ENCODE measurements at regions not wholly inside any gene's neighbourhood (a gene's known extent, or its start where the extent isn't known, plus 50 kb on each side); places are given as distances from the start of the nearest gene placed in this dataset.

GRCh38 chr1:37259019-37259418 lies 215.4 kb upstream of the ZC3H12A start:
- Histone ChIP-seq H3K9me3 (replicated peaks in 1 of 3) (no peaks in the 10 kb centered on the region), H3K4me1 (replicated peaks in 1 of 2) (no peaks in the 10 kb centered on the region), H3K4me3 (no peak overlapping the region), H3K27ac (no peak overlapping the region), H3K36me3 (replicated peaks in 1 of 2) (no peaks in the 10 kb centered on the region), H3K27me3 (peaks cover 24% of the 10 kb centered on the region)
- TF ChIP-seq POLR2A (IDR thresholded peaks at IDR 0.05) (no peak), CTCF (IDR thresholded peaks at IDR 0.05) (no peak)
- intact Hi-C loops (cut with DNase I), result no loop called here
- DNase-seq, result no peak
- 25 to 56% (median 51%) methylated on average over 2 of the region's 2 CpGs for WGBS, 4 donors

GRCh38 chr1:37261129-37261528 lies 213.3 kb upstream of the ZC3H12A start:
- Histone ChIP-seq H3K4me1 (replicated peaks in 1 of 2) (no peaks in the 10 kb centered on the region), H3K36me3 (replicated peaks in 1 of 2) (no peaks in the 10 kb centered on the region), H3K9me3 (replicated peaks in 1 of 3) (no peaks in the 10 kb centered on the region), H3K27ac (no peak overlapping the region), H3K4me3 (no peak overlapping the region), H3K27me3 (peaks cover 29% of the 10 kb centered on the region)
- intact Hi-C loops (cut with DNase I), result no loop called here
- TF ChIP-seq POLR2A (IDR thresholded peaks at IDR 0.05), result no peak
- TF ChIP-seq CTCF (IDR thresholded peaks at IDR 0.05), result no peak
- 48 to 62% (median 55%) methylated on average over 2 of the region's 2 CpGs for WGBS, 4 donors
- DNase-seq, result no peak

- no peak overlapping the region for H3K4me3 ChIP-seq
- no peak for DNase-seq
- H3K4me1 ChIP-seq (replicated peaks in 1 of 2), result no peaks in the 10 kb centered on the region
- H3K9me3 ChIP-seq (replicated peaks in 1 of 3), result no peaks in the 10 kb centered on the region
- no peak for TF ChIP-seq POLR2A (IDR thresholded peaks at IDR 0.05)
- no peak for TF ChIP-seq CTCF (IDR thresholded peaks at IDR 0.05)
- intact Hi-C loops (cut with DNase I), result no loop called here
- H3K36me3 ChIP-seq (replicated peaks in 1 of 2), result no peaks in the 10 kb centered on the region
- WGBS, 4 donors, result 47 to 65% (median 52%) methylated on average over 6 of the region's 6 CpGs
- H3K27me3 ChIP-seq, result peaks cover 27% of the 10 kb centered on the region
- H3K27ac ChIP-seq, result no peak overlapping the region
Observed at GRCh38 chr1:37262439-37263170, 211.8 kb upstream of the ZC3H12A start.

- DNase-seq, result no peak
- H3K27me3 ChIP-seq, result peaks cover 9% of the 10 kb centered on the region
- intact Hi-C loops (cut with DNase I), result no loop called here
- H3K4me3 ChIP-seq, result no peak overlapping the region
- TF ChIP-seq CTCF (IDR thresholded peaks at IDR 0.05) (no peak), POLR2A (IDR thresholded peaks at IDR 0.05) (no peak)
- no peaks in the 10 kb centered on the region for H3K9me3 ChIP-seq (replicated peaks in 1 of 3)
- no peaks in the 10 kb centered on the region for H3K4me1 ChIP-seq (replicated peaks in 1 of 2)
- no peaks in the 10 kb centered on the region for H3K36me3 ChIP-seq (replicated peaks in 1 of 2)
- no peak overlapping the region for H3K27ac ChIP-seq
- WGBS, 4 donors, result 76 to 90% (median 90%) methylated on average over 2 to 3 of the region's 3 CpGs
Observed at GRCh38 chr1:37265156-37265555, 209.2 kb upstream of the ZC3H12A start.
